ENCODE measurements at regions not wholly inside any gene's neighbourhood (a gene's known extent, or its start where the extent isn't known, plus 50 kb on each side); places are given as distances from the start of the nearest gene placed in this dataset.
"Not testable (repeated sequence)": the region's sequence is repeated elsewhere in the genome, so short reads cannot be mapped to it uniquely, and the experiment has no call there.

DNA sequence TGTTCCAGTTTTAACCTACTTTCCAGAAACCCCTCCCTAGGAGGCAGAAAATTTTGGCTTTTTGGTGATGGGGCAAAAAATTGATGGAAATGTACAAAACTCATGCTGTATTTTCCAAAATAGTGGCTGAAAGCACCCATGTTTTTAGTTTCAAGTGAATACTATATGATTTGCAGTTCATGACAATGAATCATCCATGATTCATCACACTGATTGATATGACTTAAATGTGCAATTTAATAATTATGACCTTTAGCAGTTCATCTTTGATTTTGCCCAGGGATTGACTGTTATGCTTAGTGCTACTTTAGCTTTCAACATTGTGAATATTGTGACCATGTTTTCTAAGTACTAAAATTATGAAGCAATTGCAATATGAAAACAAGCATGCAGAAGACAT lies 478.7 kb downstream of the HTR1B start:
- no peaks in the 10 kb centered on the region for H3K27me3 ChIP-seq (ENCODE audit: insufficient read depth, low read length, poor library complexity, severe bottlenecking)
- H4K20me1 ChIP-seq (ENCODE audit: insufficient read depth, low read length, poor library complexity, severe bottlenecking): no peaks in the 10 kb centered on the region
- H3K79me2 ChIP-seq (ENCODE audit: insufficient read depth, low read length): no peaks in the 10 kb centered on the region
- no peaks in the 10 kb centered on the region for H3K9me2 ChIP-seq (replicated peaks; ENCODE audit: low read depth, low read length)
- H3K4me1 ChIP-seq (ENCODE audit: insufficient read depth, low read length, poor library complexity, severe bottlenecking): no peaks in the 10 kb centered on the region
- H3K36me3 ChIP-seq (ENCODE audit: insufficient read depth, low read length): no peaks in the 10 kb centered on the region
- no peaks in the 10 kb centered on the region for H3K9me3 ChIP-seq (ENCODE audit: insufficient read depth, low read depth, low read length)
- H3F3A ChIP-seq (ENCODE audit: low read depth): no peaks in the 10 kb centered on the region
- no peak overlapping the region for H2AFZ ChIP-seq (ENCODE audit: low read length)
- H3K9ac ChIP-seq (ENCODE audit: low read depth, low read length, poor library complexity, severe bottlenecking): no peak overlapping the region
- no peak overlapping the region for H3K4me3 ChIP-seq (ENCODE audit: low read length, poor library complexity, severe bottlenecking)
- H3K4me2 ChIP-seq (ENCODE audit: low read depth, low read length, poor library complexity, severe bottlenecking): no peak overlapping the region
- TF ChIP-seq, protein P1, sequence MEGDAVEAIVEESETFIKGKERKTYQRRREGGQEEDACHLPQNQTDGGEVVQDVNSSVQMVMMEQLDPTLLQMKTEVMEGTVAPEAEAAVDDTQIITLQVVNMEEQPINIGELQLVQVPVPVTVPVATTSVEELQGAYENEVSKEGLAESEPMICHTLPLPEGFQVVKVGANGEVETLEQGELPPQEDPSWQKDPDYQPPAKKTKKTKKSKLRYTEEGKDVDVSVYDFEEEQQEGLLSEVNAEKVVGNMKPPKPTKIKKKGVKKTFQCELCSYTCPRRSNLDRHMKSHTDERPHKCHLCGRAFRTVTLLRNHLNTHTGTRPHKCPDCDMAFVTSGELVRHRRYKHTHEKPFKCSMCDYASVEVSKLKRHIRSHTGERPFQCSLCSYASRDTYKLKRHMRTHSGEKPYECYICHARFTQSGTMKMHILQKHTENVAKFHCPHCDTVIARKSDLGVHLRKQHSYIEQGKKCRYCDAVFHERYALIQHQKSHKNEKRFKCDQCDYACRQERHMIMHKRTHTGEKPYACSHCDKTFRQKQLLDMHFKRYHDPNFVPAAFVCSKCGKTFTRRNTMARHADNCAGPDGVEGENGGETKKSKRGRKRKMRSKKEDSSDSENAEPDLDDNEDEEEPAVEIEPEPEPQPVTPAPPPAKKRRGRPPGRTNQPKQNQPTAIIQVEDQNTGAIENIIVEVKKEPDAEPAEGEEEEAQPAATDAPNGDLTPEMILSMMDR (conservative IDR thresholded peaks at IDR 0.05; ENCODE audit: low read length): no peak
- TF ChIP-seq EZH2phosphoT487 (IDR thresholded peaks at IDR 0.05; ENCODE audit: borderline replicate concordance): no peak

GRCh38 chr6:76982476-76983199 lies 480.7 kb downstream of the HTR1B start:
- H3K4me1 ChIP-seq (ENCODE audit: insufficient read depth, low read length, poor library complexity, severe bottlenecking): no peaks in the 10 kb centered on the region
- no peak overlapping the region for H3K4me2 ChIP-seq (ENCODE audit: low read depth, low read length, poor library complexity, severe bottlenecking)
- H4K20me1 ChIP-seq (ENCODE audit: insufficient read depth, low read length, poor library complexity, severe bottlenecking): no peaks in the 10 kb centered on the region
- H3K9me2 ChIP-seq (replicated peaks; ENCODE audit: low read depth, low read length): no peaks in the 10 kb centered on the region
- H3K9ac ChIP-seq (ENCODE audit: low read depth, low read length, poor library complexity, severe bottlenecking): no peak overlapping the region
- H3K27me3 ChIP-seq (ENCODE audit: insufficient read depth, low read length, poor library complexity, severe bottlenecking): no peaks in the 10 kb centered on the region
- H3K36me3 ChIP-seq (ENCODE audit: insufficient read depth, low read length): no peaks in the 10 kb centered on the region
- no peaks in the 10 kb centered on the region for H3F3A ChIP-seq (ENCODE audit: low read depth)
- TF ChIP-seq, protein P1 (conservative IDR thresholded peaks at IDR 0.05; ENCODE audit: low read length): no peak
- H3K9me3 ChIP-seq (ENCODE audit: insufficient read depth, low read depth, low read length): no peaks in the 10 kb centered on the region
- H2AFZ ChIP-seq (ENCODE audit: low read length): no peak overlapping the region
- no peak overlapping the region for H3K4me3 ChIP-seq (ENCODE audit: low read length, poor library complexity, severe bottlenecking)
- H3K79me2 ChIP-seq (ENCODE audit: insufficient read depth, low read length): no peaks in the 10 kb centered on the region

DNA sequence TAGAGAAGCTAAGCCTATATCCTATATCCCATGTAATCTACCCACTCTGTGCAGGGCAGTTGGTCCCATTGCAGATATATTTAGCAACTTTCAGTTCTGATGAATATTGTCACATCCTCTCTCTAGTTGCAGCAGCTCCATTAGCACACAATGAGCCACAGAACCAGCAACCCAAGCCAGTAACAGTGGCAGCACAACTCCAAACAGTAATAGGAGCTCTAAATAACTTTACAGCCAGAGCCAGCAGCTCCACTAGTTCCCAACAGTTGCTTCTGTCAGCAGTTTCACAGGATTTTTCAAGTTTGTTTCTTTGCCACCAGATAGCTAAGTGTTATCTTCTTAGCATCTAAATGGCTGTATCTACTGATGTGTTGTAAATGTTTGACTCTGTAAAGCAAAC lies 490.8 kb downstream of the HTR1B start:
- Histone ChIP-seq H3K9me2 (replicated peaks; ENCODE audit: low read depth, low read length) (no peaks in the 10 kb centered on the region), H3K4me3 (ENCODE audit: low read length, poor library complexity, severe bottlenecking) (no peak overlapping the region), H3F3A (ENCODE audit: low read depth) (no peaks in the 10 kb centered on the region), H3K9ac (ENCODE audit: low read depth, low read length, poor library complexity, severe bottlenecking) (no peak overlapping the region), H3K27me3 (ENCODE audit: insufficient read depth, low read length, poor library complexity, severe bottlenecking) (no peaks in the 10 kb centered on the region), H3K36me3 (ENCODE audit: insufficient read depth, low read length) (no peaks in the 10 kb centered on the region), H4K20me1 (ENCODE audit: insufficient read depth, low read length, poor library complexity, severe bottlenecking) (no peaks in the 10 kb centered on the region), H2AFZ (ENCODE audit: low read length) (no peak overlapping the region), H3K9me3 (ENCODE audit: insufficient read depth, low read depth, low read length) (no peaks in the 10 kb centered on the region), H3K79me2 (ENCODE audit: insufficient read depth, low read length) (no peaks in the 10 kb centered on the region), H3K4me1 (ENCODE audit: insufficient read depth, low read length, poor library complexity, severe bottlenecking) (no peaks in the 10 kb centered on the region), H3K4me2 (ENCODE audit: low read depth, low read length, poor library complexity, severe bottlenecking) (no peak overlapping the region)
- TF ChIP-seq, protein P1 (conservative IDR thresholded peaks at IDR 0.05; ENCODE audit: low read length): no peak
- no peak for TF ChIP-seq EZH2phosphoT487 (IDR thresholded peaks at IDR 0.05; ENCODE audit: borderline replicate concordance)

DNA sequence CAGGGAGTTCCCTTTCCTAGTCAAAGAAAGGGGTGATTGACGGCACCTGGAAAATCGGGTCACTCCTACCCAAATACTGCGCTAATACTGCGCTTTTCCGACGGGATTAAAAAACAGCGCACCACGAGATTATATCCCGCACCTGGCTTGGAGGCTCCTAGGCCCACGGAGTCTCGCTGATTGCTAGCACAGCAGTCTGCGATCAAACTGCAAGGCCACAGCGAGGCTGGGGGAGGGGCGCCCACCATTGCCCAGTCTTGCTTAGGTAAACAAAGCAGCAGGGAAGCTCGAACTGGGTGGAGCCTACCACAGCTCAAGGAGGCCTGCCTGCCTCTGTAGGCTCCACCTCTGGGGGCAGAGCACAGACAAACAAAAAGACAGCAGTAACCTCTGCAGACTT lies 504.1 kb downstream of the HTR1B start:
- not testable (repeated sequence) for H3F3A ChIP-seq (ENCODE audit: low read depth); H3K4me2 ChIP-seq (ENCODE audit: low read depth, low read length, poor library complexity, severe bottlenecking); H3K4me1 ChIP-seq (ENCODE audit: insufficient read depth, low read length, poor library complexity, severe bottlenecking); H3K27me3 ChIP-seq (ENCODE audit: insufficient read depth, low read length, poor library complexity, severe bottlenecking); H3K4me3 ChIP-seq (ENCODE audit: low read length, poor library complexity, severe bottlenecking); H2AFZ ChIP-seq (ENCODE audit: low read length); H3K36me3 ChIP-seq (ENCODE audit: insufficient read depth, low read length); H3K9me2 ChIP-seq (replicated peaks; ENCODE audit: low read depth, low read length); H3K79me2 ChIP-seq (ENCODE audit: insufficient read depth, low read length); H4K20me1 ChIP-seq (ENCODE audit: insufficient read depth, low read length, poor library complexity, severe bottlenecking); H3K9me3 ChIP-seq (ENCODE audit: insufficient read depth, low read depth, low read length); H3K9ac ChIP-seq (ENCODE audit: low read depth, low read length, poor library complexity, severe bottlenecking)
